K562 (cell line): ENCODE measurements at regions not wholly inside any gene's neighbourhood (a gene's known extent, or its start where the extent isn't known, plus 50 kb on each side); places are given as distances from the start of the nearest gene placed in this dataset.

Source experiments
- CBX2 ChIP-seq: fragments of 200-600 bp; sonication (generic); IDR thresholded peaks from one replicate; pipeline ENCODE4 v1.6.1; 2012; ENCODE audit warnings: mild to moderate bottlenecking, low read length, inconsistent platforms; ENCODE audit not compliant: insufficient read depth, poor library complexity, severe bottlenecking
- GABPA ChIP-seq: fragments of 200-800 bp; sonication (Bioruptor generic); conservative IDR thresholded peaks from 2 replicates; pipeline ENCODE4 v1.6.1; 2016; ENCODE audit warnings: low read depth, missing genetic modification characterization, missing compliant biosample characterization
- HDGF ChIP-seq: fragments of 450-650 bp; IDR thresholded peaks from 2 replicates; pipeline ENCODE4 v1.6.1; 2016
- JUND ChIP-seq, 2 experiments: IDR thresholded peaks; 2 replicates in 1 of 2; 3 replicates in 1 of 2; pipeline ENCODE4 v1.6.1; 2011; ENCODE audit warnings: borderline replicate concordance in 2 of 2, low read depth in 2 of 2, low read length in 2 of 2, improper control_type of control experiment in 1 of 2, missing biosample characterization in 1 of 2, missing genetic modification characterization in 1 of 2, missing genetic modification reagents in 1 of 2
- KAT7 ChIP-seq: sonication (generic); formaldehyde crosslinking; IDR thresholded peaks from 2 replicates; pipeline ENCODE4 v1.8.0; 2022; ENCODE audit warnings: missing genetic modification reagents, mild to moderate bottlenecking, borderline replicate concordance
- POLR2A ChIP-seq: fragments of 450-650 bp; conservative IDR thresholded peaks from 2 replicates; pipeline ENCODE4 v1.6.1; 2016
- ZNF24 ChIP-seq: fragments of 450-650 bp; IDR thresholded peaks from 2 replicates; pipeline ENCODE4 v1.6.1; 2016
- ZNF76 ChIP-seq: fragments of 250-450 bp; sonication (Bioruptor Pico); IDR thresholded peaks from 2 replicates; pipeline ENCODE4 v1.4.0; 2020; ENCODE audit warnings: mild to moderate bottlenecking, moderate library complexity, borderline replicate concordance
- ZNF77 ChIP-seq: fragments of 250-450 bp; sonication (Bioruptor Pico); IDR thresholded peaks from 2 replicates; pipeline ENCODE4 v1.5.0; 2020
- ZSCAN29 ChIP-seq: fragments of 450-650 bp; IDR thresholded peaks from 2 replicates; pipeline ENCODE4 v1.6.1; 2017
- ZZZ3 ChIP-seq: fragments of 450-650 bp; IDR thresholded peaks from 2 replicates; pipeline ENCODE4 v1.6.1; 2016; ENCODE audit warnings: antibody characterized with exemption, mild to moderate bottlenecking, moderate library complexity
- TF ChIP-seq, protein P1 (sequence below): fragments of 250-450 bp; sonication (Bioruptor Pico); IDR thresholded peaks from 2 replicates; pipeline ENCODE4 v1.5.0; 2021
- TF ChIP-seq, protein P2 (sequence below): sonication (generic); formaldehyde crosslinking; IDR thresholded peaks from 2 replicates; pipeline ENCODE4 v1.8.1; 2023; ENCODE audit warnings: mild to moderate bottlenecking, missing genetic modification reagents

DNA sequence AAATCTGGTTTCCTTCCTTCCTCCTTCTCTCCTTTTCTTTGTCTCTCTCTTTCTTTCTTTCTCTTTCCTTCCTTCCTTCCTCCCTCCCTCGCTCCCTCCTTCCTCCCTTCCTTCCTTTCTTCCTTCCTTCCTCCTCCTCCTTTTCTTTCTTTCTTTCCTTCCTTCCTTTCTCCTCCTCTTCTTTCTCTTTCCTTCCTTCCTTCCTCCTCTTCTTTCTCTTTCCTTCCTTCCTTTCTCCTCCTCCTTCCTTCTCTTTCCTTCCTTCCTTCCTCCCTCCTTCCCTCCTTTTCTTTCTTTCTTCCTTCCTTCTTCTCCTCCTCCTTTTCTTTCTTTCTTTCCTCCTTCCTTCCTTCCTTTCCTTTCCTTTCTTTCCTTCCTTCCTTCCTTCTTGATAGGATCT is 61.2 kb downstream of the VIP start:
- TF ChIP-seq ZZZ3 (no peak), ZNF76 (CRISPR knock-in tag) (no peak), HDGF (no peak), ZSCAN29 (no peak), CBX2 (no peak), JUND (IDR thresholded peaks at IDR 0.05; ENCODE audit: borderline replicate concordance, low read depth, low read length) (no peak), JUND (tag; IDR thresholded peaks at IDR 0.05; ENCODE audit: borderline replicate concordance, low read depth, low read length) (no peak), ZNF77 (CRISPR knock-in tag) (no peak), POLR2A (peak; percentile 40), GABPA (tag) (no peak), KAT7 (CRISPR knock-in tag) (no peak), ZNF24 (no peak)
- TF ChIP-seq, protein P1, sequence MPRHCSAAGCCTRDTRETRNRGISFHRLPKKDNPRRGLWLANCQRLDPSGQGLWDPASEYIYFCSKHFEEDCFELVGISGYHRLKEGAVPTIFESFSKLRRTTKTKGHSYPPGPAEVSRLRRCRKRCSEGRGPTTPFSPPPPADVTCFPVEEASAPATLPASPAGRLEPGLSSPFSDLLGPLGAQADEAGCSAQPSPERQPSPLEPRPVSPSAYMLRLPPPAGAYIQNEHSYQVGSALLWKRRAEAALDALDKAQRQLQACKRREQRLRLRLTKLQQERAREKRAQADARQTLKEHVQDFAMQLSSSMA (CRISPR knock-in tag), result no peak
- TF ChIP-seq, protein P2, sequence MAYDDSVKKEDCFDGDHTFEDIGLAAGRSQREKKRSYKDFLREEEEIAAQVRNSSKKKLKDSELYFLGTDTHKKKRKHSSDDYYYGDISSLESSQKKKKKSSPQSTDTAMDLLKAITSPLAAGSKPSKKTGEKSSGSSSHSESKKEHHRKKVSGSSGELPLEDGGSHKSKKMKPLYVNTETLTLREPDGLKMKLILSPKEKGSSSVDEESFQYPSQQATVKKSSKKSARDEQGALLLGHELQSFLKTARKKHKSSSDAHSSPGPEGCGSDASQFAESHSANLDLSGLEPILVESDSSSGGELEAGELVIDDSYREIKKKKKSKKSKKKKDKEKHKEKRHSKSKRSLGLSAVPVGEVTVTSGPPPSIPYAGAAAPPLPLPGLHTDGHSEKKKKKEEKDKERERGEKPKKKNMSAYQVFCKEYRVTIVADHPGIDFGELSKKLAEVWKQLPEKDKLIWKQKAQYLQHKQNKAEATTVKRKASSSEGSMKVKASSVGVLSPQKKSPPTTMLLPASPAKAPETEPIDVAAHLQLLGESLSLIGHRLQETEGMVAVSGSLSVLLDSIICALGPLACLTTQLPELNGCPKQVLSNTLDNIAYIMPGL, result no peak
